Cardiac septum (tissue), 1 donor: ENCODE measurements at regions not wholly inside any gene's neighbourhood (a gene's known extent, or its start where the extent isn't known, plus 50 kb on each side); places are given as distances from the start of the nearest gene placed in this dataset.
"Not testable (repeated sequence)": the region's sequence is repeated elsewhere in the genome, so short reads cannot be mapped to it uniquely, and the experiment has no call there.

Experiments
- DNase-seq: peaks from one replicate; pipeline ENCODE4 v3.0.0-alpha.2; 2020; ENCODE audit warnings: low spot score
- intact Hi-C: fragments of 100-400 bp; cut with DNase I; formaldehyde crosslinking; loops from one replicate; pipeline ENCODE4 v1.14.0; 2022
- donor health status: DM: no; HTN: no; CAD: no.

DNA sequence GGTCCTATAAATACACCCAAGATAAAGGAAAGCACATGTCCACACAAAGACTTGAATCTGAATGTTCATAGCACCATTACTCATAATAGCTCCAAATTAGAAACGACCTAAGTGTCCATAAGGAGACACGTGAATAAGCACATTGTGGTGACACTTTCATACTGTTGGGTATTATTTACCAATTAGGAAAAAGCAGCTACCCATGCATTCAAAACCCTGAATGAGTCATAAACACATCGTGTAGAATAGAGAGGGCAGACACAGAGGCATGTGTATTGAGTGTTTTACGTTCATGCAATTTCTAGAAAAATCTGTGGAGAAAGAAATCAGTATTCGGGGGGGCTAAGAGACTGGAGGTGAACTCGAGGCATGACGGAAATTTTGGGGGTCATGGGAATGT lies 396.7 kb downstream of the THBS2 start:
- DNase-seq = no peak
- intact Hi-C loops = no loop called here

DNA sequence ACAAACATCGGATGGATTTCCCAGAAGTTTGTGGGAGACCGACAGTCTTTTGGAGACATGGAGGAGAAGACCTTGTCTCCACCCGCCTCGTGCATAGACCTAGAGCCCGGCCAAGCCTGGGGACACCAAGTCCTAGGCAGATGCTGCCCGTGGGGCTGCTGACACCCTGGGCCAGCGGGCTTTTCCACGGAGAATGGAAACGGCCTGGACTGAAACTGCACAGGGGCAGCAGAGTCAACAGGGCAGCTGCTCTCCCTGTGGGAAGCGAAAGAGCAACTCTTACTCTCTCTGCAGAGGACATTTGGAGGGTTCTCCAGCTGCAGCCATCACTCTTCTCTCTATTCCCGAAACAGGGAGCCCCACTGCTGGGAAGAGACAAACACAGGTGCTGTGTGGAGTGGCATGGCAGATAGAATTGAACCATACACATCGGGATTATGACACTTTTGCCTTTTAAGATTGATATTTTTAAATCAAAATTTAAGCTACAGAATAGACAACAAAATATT lies 401.2 kb downstream of the THBS2 start:
- no peak for DNase-seq
- intact Hi-C loops = no loop called here

DNA sequence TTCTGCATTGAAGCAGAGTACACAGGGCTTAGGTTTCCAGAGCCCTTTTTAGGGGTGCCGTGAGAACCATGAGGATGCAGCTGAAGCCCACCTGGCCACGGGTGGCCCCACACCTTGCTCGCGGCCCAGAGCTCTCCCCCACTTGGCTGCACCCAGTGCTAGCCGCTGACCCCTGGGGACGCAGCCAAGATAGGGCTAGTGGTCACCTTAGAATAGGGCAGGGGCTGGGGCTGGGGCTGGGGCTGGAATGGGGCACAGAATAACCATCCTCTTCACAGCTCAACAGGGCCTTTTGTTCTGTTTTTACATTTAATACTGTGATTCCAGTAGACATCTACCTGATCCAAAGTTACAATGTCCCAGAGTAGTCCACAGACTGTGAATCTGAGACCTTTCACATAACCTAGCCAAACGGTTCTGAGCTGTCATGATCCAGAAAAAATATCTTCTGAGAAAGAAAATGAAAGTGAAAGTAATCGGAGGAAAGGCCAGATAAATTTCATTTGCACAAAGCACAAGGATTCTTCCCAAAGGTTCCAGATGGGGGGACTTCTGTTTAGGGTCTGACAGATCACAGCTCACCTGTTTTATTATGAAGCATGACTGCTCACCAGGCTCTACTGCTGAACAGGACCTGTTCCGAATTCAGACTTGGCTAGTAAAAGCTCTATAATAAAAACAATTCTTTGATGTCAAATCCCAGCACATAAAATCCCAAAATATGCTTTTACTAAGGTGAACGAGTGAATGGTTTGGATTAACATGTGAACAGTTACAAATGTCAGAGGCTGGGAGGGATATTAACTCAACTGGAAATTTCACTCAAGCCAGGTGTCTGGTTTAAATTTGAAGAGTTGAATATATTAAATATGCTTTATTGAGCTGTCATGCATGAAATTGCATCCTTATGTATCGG lies 401.9 kb downstream of the THBS2 start:
- intact Hi-C loops = no loop called here

DNA sequence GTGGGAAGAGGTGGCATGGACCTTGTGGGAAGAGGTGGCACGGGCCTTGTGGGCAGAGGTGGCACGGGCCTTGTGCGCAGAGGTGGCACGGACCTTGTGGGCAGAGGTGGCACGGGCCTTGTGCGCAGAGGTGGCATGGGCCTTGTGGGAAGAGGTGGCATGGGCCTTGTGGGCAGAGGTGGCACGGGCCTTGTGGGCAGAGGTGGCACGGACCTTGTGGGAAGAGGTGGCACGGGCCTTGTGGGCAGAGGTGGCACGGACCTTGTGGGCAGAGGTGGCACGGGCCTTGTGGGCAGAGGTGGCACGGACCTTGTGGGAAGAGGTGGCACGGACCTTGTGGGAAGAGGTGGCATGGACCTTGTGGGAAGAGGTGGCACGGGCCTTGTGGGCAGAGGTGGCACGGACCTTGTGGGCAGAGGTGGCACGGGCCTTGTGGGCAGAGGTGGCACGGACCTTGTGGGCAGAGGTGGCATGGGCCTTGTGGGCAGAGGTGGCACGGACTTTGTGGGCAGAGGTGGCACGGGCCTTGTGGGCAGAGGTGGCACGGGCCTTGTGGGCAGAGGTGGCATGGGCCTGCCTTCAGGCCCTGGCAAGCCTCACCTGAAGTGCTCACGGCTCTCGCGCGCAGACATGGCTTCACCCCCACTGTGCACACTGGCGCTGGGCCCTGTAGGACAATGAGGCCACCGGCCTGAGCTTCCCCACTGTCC lies 403.5 kb downstream of the THBS2 start:
- intact Hi-C loops, DNase-seq: not testable (repeated sequence)

More for the DNA sequence above, 401.9 kb downstream of the THBS2 start:
- DNase-seq = no peak

DNA sequence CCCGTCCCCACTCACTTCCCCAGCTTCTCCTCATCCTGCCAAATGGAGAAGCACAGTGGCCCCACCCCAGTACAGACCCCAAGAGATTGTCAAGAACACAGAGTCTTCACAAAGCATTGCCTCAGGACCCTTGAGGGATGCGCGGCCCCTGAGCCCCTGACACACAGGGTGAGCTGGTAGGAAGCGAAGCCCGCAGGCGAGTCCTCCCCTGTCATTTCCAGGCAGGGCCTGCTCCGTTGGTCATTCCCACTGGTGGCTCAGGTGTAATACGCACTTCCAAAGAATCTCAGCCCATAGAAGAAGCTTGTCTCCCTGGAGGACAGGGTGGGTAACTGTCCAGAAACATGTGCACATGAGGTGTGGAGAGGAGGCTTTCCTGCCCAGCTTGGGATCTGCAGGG lies 404.2 kb downstream of the THBS2 start:
- intact Hi-C loops = no loop called here
- no peak for DNase-seq

DNA sequence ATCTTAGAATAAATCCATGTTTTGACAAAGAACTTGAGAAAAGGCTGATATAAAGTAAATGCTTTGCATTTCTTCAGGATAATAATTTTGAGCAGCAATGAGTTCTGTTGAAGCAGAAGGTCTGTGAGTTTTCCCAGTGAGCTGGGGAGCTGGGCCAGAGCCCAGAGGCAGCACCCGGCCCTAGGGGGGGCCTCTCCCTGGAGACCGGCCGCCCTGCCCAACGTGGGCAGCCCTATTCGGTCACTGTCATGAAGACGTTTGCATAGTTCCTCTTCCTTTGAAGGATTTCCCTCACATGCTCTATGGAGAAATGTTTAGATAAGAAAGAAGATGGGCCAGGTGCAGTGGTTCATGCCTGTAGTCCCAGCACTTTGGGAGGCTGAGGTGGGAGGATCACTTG lies 404.8 kb downstream of the THBS2 start:
- DNase-seq = no peak
- intact Hi-C loops = no loop called here

DNA sequence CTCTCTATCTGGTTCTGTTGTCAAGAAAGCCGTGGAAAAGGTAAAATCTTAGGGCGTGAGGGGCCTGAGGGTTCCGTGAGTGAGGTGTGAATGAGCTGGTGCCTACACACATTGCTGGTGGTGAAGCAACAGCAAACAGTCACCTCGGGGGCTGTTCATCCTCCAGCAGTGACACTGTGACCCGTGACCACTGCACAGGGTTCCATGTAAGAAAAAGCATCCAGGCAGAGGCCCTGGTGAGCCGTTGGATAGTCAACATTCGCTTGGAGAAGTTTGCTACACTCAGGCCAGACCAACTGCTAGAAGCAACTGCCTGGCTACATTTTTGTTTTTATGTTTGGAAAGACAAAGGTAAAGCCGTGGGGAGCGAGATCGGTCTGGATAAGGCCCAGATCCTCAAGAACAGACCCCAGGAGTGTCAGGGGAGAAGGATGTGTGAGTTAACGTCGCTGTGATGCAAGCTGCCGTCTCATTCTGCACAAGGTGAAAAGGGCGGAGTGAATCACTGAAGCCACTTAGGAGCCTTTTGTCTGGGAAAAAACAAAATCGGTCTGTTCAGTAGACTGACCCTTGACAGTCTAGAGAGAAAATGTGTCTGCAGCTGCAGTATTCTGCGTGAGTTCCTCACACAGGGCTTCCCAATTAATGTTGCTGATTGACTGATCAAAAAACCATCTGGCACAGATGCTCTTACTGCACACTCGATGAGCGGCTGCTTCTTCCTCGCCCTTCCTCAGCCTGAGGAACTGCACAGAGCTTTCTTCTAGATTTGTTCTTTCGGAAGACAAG lies 404.0 kb downstream of the SMOC2 start:
- DNase-seq = no peak

DNA sequence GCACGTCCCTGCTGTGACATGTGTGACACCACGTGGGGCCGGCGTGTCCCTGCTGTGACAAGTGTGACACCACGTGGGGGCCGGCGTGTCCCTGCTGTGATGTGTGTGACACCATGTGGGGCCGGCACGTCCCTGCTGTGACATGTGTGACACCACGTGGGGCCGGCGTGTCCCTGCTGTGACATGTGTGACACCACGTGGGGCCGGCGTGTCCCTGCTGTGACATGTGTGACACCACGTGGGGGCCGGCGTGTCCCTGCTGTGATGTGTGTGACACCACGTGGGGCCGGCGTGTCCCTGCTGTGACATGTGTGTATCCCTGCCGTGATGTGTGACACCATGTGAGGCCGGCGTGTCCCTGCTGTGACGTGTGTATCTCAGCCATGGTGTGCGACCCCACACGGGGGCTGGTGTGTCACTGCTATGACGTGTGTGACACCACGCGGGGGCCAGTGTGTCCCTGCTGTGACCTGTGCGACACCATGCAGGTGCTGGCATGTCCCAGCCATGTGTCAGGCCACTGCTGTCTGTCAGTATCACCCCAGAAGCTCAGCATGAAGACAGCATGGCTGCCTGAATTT lies 401.7 kb downstream of the SMOC2 start:
- intact Hi-C loops, DNase-seq: not testable (repeated sequence)

More for the DNA sequence above, 404.0 kb downstream of the SMOC2 start:
- intact Hi-C loops = no loop called here

DNA sequence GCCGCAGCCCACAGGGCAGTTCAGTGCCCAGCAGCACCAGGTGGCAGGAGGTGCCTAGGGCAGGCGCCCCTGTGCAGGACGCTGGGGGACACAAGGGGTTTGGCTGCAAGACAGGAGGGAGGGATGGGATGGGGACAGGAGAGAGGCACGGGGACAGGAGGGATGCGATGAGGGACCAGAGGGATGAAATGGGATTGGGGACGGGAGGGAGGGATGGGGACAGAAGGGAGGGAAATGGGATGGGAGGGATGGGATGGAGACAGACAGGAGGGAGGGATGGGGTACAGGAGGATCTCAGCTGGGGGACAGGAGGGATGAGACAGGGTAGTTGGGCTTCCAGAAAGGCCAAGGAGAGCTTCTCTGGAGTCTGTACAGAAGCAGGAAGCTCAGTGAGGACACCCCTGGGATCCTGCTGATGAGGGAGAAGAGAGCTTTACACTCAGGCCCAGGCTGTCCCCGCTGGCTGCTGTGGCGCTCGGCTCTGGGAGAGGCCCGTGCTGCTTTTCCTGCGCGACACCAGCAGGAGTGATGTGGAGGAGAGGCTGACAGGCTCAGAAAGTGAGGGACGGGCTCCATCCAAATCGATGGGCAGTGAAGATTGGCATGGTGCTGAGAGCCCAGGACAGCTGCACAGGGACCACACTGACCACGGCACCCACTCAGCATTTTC lies 400.8 kb downstream of the SMOC2 start:
- DNase-seq = no peak
- intact Hi-C loops = no loop called here

DNA sequence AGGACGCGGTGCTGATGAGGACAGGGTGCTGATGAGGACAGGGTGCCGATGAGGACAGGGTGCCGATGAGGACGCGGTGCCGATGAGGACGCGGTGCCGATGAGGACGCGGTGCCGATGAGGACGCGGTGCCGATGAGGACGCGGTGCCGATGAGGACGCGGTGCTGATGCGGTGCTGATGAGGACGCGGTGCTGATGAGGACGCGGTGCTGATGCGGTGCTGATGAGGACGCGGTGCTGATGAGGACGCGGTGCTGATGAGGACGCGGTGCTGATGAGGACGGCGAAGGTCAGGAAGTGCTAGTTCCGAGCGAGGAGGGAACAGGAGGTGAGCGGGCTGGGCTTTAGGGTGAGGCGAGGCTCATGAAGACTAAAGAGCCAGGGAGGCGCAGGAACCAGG lies 399.9 kb downstream of the SMOC2 start:
- DNase-seq, intact Hi-C loops: not testable (repeated sequence)

DNA sequence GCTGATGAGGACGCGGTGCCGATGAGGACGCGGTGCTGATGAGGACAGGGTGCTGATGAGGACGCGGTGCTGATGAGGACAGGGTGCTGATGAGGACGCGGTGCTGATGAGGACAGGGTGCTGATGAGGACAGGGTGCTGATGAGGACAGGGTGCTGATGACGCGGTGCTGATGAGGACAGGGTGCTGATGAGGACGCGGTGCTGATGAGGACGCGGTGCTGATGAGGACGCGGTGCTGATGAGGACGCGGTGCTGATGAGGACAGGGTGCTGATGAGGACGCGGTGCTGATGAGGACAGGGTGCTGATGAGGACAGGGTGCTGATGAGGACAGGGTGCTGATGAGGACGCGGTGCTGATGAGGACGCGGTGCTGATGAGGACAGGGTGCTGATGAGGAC lies 399.3 kb downstream of the SMOC2 start:
- DNase-seq, intact Hi-C loops: not testable (repeated sequence)

DNA sequence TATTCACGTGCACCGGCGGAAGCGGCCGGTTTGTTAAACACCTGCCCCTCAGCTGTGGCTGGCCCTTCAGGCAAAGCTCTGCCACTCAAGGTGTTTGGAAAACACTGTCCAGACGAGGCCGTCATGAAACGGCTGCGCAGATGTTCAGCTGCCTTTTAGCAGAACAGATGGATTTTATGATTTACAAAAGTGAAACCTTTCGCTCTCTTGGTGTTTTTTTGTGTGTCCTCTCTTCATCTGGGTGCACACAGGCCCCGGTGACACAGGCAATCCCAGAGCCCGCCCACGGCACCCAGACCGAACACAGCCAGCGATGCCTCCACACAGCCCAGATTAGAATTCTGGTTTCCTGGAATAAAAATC lies 397.0 kb downstream of the SMOC2 start:
- intact Hi-C loops = no loop called here

DNA sequence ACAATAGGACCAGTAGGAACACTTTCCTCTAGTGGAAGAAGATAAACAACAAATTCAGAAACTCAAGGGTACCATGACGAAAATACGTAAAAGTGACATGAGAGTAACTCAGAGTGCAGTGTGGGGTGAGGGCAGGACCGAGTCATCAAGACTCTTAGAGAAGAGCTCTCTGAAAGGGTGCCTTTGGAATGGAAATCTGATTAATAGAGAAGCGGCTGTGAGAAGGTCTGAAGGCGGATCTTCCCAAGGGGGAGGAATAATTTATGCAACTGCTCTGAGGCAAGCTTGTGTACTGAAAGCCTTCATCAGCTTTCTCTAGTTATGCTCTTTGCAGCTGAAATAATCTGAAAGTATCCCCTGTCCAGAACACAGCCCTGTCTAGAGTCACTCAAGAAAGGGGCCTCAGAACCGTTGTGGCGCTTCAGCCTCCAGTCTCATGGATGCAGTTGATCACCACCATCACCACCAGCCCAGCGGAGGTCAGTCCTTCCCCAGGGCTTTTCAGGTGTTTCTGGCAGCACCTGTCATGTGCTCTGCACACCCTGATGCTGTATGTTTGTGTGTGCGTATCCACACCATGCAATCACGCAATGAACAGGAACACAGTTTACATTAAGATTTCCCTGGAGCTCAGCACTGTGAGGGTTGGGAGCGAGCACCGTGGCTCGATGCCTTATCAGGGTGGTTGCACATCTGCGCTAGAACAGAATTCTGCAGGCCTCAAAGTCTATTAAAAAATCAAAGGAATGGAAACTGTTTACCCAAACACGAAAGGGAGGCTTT lies 396.5 kb downstream of the SMOC2 start:
- no peak for DNase-seq
- intact Hi-C loops = no loop called here

More for the DNA sequence above, 397.0 kb downstream of the SMOC2 start:
- no peak for DNase-seq

DNA sequence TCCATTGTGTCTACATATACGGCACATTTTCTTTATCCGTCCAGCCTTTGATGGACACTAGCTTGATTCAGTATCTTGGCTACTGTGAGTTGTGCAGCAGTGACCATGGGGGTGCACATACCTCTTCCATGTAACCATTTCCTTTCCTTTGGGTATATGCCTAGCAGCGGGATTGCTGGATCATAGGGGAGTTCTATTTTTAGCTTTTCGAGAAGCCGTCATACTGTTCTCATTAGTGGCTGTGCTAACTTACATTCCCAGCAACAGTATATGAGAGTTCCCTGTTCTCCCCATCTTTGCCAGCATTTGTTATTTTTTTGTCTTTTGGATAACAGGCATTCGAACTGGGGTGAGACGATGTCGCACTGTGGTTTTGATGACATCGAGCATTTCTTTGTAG lies 395.0 kb downstream of the SMOC2 start:
- DNase-seq = no peak
- intact Hi-C loops = no loop called here

DNA sequence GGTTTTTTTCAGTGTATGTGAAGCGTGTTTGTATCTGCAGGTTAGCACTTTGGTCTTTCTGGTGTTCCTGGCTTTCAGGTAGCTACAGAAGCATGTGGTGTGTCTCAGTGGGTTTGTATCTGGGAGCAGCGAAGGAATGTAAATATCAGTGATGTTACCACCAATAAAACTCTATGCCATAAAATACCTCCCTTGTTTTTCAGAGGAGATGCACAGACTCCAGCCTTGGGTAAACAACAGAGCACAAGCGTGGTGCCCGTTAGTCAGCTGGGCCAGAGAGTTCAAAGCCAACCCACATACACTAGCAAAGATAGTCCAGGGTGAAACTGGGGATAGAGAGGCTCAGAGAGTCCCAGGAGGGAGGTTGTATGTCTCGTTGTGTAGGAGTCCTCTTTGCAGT lies 393.8 kb downstream of the SMOC2 start:
- DNase-seq = no peak
- intact Hi-C loops = no loop called here

DNA sequence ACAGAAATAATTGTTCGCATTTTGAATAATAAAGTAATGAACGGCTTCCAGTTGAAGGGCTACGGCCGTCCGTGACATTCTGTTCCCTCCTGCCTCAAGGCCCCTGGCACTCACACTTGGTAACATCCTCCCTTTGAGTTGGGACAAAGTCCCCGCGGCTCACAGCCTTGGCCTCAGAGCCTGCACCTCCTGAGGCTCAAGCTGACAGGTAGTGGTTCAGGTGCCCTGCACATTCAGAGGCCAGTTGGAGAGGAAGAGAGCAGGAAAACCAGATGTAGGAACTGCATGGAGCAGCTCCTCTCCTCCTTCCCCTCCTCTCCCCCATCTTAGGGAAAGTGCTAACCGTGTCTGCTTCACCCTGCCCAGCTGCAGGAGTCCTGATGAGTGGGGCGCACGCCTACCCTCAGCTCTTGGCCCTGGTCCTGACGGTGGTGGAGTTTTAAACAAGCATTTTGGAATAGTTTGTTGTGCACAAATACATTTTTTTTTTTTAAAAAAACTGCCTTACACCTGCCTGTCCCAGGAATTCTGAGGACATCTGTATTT lies 393.1 kb downstream of the SMOC2 start:
- intact Hi-C loops = no loop called here
- no peak for DNase-seq

DNA sequence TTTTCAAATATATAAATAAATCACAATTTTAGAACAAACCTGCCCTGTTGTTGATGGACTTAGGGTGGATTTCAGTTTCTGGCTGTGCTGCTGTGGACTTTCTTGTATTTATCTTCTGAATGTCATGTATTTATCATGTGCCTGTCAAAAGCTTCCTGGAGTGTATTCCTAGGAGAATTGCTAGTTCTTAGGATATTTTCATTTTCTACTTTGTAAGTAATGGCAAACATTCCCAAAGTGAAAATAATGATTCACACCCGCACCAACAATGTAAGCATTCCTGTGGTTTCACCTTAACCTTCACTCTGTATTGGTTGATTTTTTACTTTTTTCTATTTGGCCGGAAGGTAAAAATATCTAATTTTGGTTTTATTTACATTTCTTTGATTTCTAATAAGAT lies 387.8 kb downstream of the SMOC2 start:
- DNase-seq = no peak
- intact Hi-C loops = no loop called here

DNA sequence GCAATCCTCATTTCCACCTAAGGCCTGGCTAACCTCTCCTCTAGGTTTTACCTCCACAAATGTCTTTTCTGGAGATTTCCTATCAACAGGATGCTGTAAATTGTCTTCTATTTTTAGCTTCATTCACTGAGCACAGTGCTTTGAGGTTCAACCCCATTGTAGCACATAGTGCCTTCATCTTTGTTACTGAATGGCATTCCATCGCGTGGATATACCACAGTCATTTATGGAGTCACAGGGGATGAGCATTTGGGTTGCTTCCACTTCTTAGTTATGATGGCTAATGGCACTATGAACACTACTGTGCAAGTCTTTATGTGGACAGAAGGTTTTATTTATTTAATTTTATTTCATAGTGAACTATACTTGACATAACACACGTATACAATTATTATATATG lies 387.1 kb downstream of the SMOC2 start:
- DNase-seq = no peak
- intact Hi-C loops = no loop called here
